ENCODE measurements at regions not wholly inside any gene's neighbourhood (a gene's known extent, or its start where the extent isn't known, plus 50 kb on each side); places are given as distances from the start of the nearest gene placed in this dataset.

DNA sequence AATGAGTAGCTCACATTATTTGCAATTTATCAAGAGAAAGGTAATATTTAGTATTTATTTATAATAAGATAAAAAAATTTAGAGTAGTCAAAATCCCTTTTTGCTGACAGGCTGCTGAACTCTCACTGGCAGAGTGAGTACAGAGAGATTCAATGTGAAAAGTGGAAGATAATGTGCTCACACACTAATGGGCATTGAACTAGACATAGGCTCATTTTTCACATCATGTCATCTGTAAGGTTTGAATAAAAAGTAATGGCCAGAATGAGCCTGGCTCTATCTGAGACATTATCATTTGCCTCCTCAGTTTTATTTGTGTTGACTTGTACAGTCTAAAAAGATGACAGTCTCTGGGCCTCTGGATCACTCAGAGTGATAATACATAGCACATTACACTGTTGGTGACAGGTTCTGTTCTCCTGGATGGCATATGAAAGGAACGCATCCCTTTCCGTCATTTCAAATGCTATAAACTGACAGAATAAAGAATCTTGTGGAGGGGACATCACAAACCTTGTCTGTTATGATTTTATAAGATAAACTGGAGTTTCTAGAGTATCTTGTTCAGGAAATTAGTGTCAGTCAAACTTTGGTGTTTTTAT, 812.9 kb downstream of the NR4A2 start (continued):
- TF ChIP-seq, protein P1, sequence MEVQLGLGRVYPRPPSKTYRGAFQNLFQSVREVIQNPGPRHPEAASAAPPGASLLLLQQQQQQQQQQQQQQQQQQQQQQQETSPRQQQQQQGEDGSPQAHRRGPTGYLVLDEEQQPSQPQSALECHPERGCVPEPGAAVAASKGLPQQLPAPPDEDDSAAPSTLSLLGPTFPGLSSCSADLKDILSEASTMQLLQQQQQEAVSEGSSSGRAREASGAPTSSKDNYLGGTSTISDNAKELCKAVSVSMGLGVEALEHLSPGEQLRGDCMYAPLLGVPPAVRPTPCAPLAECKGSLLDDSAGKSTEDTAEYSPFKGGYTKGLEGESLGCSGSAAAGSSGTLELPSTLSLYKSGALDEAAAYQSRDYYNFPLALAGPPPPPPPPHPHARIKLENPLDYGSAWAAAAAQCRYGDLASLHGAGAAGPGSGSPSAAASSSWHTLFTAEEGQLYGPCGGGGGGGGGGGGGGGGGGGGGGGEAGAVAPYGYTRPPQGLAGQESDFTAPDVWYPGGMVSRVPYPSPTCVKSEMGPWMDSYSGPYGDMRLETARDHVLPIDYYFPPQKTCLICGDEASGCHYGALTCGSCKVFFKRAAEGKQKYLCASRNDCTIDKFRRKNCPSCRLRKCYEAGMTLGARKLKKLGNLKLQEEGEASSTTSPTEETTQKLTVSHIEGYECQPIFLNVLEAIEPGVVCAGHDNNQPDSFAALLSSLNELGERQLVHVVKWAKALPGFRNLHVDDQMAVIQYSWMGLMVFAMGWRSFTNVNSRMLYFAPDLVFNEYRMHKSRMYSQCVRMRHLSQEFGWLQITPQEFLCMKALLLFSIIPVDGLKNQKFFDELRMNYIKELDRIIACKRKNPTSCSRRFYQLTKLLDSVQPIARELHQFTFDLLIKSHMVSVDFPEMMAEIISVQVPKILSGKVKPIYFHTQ (CRISPR knock-in tag; IDR thresholded peaks at IDR 0.05) = no peak
- TF ChIP-seq, protein P2, sequence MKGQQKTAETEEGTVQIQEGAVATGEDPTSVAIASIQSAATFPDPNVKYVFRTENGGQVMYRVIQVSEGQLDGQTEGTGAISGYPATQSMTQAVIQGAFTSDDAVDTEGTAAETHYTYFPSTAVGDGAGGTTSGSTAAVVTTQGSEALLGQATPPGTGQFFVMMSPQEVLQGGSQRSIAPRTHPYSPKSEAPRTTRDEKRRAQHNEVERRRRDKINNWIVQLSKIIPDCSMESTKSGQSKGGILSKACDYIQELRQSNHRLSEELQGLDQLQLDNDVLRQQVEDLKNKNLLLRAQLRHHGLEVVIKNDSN (CRISPR knock-in tag; IDR thresholded peaks at IDR 0.05) = no peak
- no peak for TF ChIP-seq RELA (CRISPR knock-in tag; IDR thresholded peaks at IDR 0.05; ENCODE audit: borderline replicate concordance)
- TF ChIP-seq, protein P3, sequence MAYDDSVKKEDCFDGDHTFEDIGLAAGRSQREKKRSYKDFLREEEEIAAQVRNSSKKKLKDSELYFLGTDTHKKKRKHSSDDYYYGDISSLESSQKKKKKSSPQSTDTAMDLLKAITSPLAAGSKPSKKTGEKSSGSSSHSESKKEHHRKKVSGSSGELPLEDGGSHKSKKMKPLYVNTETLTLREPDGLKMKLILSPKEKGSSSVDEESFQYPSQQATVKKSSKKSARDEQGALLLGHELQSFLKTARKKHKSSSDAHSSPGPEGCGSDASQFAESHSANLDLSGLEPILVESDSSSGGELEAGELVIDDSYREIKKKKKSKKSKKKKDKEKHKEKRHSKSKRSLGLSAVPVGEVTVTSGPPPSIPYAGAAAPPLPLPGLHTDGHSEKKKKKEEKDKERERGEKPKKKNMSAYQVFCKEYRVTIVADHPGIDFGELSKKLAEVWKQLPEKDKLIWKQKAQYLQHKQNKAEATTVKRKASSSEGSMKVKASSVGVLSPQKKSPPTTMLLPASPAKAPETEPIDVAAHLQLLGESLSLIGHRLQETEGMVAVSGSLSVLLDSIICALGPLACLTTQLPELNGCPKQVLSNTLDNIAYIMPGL (CRISPR knock-in tag; IDR thresholded peaks at IDR 0.05) = no peak
- no peak for TF ChIP-seq ZNF121 (CRISPR knock-in tag; IDR thresholded peaks at IDR 0.05)
- TF ChIP-seq, protein P4, sequence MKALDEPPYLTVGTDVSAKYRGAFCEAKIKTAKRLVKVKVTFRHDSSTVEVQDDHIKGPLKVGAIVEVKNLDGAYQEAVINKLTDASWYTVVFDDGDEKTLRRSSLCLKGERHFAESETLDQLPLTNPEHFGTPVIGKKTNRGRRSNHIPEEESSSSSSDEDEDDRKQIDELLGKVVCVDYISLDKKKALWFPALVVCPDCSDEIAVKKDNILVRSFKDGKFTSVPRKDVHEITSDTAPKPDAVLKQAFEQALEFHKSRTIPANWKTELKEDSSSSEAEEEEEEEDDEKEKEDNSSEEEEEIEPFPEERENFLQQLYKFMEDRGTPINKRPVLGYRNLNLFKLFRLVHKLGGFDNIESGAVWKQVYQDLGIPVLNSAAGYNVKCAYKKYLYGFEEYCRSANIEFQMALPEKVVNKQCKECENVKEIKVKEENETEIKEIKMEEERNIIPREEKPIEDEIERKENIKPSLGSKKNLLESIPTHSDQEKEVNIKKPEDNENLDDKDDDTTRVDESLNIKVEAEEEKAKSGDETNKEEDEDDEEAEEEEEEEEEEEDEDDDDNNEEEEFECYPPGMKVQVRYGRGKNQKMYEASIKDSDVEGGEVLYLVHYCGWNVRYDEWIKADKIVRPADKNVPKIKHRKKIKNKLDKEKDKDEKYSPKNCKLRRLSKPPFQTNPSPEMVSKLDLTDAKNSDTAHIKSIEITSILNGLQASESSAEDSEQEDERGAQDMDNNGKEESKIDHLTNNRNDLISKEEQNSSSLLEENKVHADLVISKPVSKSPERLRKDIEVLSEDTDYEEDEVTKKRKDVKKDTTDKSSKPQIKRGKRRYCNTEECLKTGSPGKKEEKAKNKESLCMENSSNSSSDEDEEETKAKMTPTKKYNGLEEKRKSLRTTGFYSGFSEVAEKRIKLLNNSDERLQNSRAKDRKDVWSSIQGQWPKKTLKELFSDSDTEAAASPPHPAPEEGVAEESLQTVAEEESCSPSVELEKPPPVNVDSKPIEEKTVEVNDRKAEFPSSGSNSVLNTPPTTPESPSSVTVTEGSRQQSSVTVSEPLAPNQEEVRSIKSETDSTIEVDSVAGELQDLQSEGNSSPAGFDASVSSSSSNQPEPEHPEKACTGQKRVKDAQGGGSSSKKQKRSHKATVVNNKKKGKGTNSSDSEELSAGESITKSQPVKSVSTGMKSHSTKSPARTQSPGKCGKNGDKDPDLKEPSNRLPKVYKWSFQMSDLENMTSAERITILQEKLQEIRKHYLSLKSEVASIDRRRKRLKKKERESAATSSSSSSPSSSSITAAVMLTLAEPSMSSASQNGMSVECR (CRISPR knock-in tag; IDR thresholded peaks at IDR 0.05; ENCODE audit: borderline replicate concordance) = no peak
- TF ChIP-seq ZNF232 (CRISPR knock-in tag; IDR thresholded peaks at IDR 0.05) = no peak
- no peak for TF ChIP-seq SMAD3 (CRISPR knock-in tag; IDR thresholded peaks at IDR 0.05; ENCODE audit: borderline replicate concordance)
- TF ChIP-seq NR2C2 (CRISPR knock-in tag; IDR thresholded peaks at IDR 0.05) = no peak
- no peak for TF ChIP-seq ZNF219 (CRISPR knock-in tag; IDR thresholded peaks at IDR 0.05; ENCODE audit: borderline replicate concordance)

DNA sequence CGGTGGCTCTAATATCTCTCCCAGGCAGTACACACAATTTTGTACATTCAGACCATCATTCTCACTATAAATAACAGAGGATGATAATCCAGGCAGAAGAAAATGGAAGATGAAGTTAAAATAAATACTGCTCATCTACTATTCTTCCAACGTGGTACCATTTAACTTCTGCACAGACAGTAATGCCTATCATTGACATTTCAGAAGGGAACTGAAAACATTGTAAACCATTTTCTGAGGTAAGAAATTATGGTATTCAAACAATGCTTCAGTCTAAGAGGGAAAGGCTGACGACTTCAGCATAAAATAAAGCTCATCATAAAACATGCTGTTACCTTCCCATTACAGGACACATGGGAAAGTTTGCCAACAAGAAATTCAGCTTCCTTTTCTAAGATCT, 814.4 kb downstream of the NR4A2 start:
- H3K9me3 Mint-ChIP-seq = no peaks in the 10 kb centered on the region
- no peak overlapping the region for H3K4me3 Mint-ChIP-seq
- no peak overlapping the region for H3K27ac Mint-ChIP-seq
- H3K27me3 Mint-ChIP-seq (ENCODE audit: low read depth) = no peaks in the 10 kb centered on the region; the same call in 1 of the 2 replicates
- no peak for ATAC-seq
- ChIA-PET POLR2A (no interaction called here), CTCF (no interaction called here)
- H3K36me3 Mint-ChIP-seq = no peaks in the 10 kb centered on the region
- DNase-seq (ENCODE audit: low spot score) = no peak
- H3K4me1 Mint-ChIP-seq = no peaks in the 10 kb centered on the region
- TF ChIP-seq, protein P5, sequence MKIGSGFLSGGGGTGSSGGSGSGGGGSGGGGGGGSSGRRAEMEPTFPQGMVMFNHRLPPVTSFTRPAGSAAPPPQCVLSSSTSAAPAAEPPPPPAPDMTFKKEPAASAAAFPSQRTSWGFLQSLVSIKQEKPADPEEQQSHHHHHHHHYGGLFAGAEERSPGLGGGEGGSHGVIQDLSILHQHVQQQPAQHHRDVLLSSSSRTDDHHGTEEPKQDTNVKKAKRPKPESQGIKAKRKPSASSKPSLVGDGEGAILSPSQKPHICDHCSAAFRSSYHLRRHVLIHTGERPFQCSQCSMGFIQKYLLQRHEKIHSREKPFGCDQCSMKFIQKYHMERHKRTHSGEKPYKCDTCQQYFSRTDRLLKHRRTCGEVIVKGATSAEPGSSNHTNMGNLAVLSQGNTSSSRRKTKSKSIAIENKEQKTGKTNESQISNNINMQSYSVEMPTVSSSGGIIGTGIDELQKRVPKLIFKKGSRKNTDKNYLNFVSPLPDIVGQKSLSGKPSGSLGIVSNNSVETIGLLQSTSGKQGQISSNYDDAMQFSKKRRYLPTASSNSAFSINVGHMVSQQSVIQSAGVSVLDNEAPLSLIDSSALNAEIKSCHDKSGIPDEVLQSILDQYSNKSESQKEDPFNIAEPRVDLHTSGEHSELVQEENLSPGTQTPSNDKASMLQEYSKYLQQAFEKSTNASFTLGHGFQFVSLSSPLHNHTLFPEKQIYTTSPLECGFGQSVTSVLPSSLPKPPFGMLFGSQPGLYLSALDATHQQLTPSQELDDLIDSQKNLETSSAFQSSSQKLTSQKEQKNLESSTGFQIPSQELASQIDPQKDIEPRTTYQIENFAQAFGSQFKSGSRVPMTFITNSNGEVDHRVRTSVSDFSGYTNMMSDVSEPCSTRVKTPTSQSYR (CRISPR knock-in tag; IDR thresholded peaks at IDR 0.05) = no peak
- TF ChIP-seq KAT7 (CRISPR knock-in tag; IDR thresholded peaks at IDR 0.05; ENCODE audit: borderline replicate concordance) (no peak), SP1 (CRISPR knock-in tag; conservative IDR thresholded peaks at IDR 0.05) (no peak), ZNF138 (CRISPR knock-in tag; conservative IDR thresholded peaks at IDR 0.05) (no peak), ZNF317 (CRISPR knock-in tag; IDR thresholded peaks at IDR 0.05; ENCODE audit: borderline replicate concordance, low read depth) (no peak), ZNF263 (CRISPR knock-in tag; IDR thresholded peaks at IDR 0.05; ENCODE audit: low read depth) (no peak)
- TF ChIP-seq, protein P1 (CRISPR knock-in tag; IDR thresholded peaks at IDR 0.05) = no peak
